ENCODE measurements at regions not wholly inside any gene's neighbourhood (a gene's known extent, or its start where the extent isn't known, plus 50 kb on each side); places are given as distances from the start of the nearest gene placed in this dataset.

DNA sequence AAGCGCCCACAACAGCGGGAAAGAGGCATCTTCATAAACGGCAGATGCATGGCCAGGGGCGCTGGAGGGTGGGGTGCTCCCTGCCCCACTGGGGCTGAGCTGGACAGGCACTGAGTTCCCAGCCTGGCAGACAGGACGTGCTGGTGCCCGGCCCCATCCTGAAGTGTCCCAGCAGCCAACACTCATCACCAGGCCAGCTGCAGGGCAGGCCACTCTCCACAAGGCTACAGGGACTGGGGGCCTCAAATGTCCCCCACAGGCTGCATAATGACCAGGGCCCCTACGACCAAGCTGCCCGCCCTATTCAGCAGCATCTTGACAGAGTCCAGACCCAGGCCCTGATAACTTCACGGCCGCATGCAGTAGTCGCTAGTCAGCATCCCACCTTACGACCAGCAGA lies 124.1 kb upstream of the IQSEC1 start:
- Mint-ChIP-seq H3K27ac (no peak overlapping the region), H3K4me3 (ENCODE audit: low read depth) (no peak overlapping the region), H3K4me1 (ENCODE audit: low read depth) (peaks cover 13% of the 10 kb centered on the region), H3K36me3 (ENCODE audit: insufficient read depth) (no peaks in the 10 kb centered on the region), H3K9me3 (ENCODE audit: low read depth) (no peaks in the 10 kb centered on the region), H3K27me3 (peaks cover 52% of the 10 kb centered on the region)
- TF ChIP-seq, protein P1, sequence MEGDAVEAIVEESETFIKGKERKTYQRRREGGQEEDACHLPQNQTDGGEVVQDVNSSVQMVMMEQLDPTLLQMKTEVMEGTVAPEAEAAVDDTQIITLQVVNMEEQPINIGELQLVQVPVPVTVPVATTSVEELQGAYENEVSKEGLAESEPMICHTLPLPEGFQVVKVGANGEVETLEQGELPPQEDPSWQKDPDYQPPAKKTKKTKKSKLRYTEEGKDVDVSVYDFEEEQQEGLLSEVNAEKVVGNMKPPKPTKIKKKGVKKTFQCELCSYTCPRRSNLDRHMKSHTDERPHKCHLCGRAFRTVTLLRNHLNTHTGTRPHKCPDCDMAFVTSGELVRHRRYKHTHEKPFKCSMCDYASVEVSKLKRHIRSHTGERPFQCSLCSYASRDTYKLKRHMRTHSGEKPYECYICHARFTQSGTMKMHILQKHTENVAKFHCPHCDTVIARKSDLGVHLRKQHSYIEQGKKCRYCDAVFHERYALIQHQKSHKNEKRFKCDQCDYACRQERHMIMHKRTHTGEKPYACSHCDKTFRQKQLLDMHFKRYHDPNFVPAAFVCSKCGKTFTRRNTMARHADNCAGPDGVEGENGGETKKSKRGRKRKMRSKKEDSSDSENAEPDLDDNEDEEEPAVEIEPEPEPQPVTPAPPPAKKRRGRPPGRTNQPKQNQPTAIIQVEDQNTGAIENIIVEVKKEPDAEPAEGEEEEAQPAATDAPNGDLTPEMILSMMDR (IDR thresholded peaks at IDR 0.05; ENCODE audit: unreplicated experiment) = no peak
- DNase-seq (ENCODE audit: low spot score, unreplicated experiment) = no peak

DNA sequence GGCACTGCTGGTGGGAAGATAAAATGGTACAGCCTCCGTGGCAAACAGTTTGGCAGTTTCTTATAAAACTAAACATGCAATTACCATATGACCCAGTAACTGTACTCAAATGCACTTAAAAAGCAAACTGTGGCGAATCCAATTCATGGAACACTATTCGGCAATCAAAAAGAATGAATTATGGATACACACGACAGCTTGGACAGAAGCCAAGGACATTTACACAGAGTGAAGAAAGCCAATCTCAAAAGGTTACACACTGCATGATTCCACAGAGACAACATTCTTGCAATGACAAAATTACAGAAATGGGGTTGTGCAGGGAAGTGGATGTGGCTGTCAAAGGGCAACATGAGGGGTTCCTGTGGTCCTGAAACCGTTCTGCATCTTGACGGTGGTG lies 122.1 kb upstream of the IQSEC1 start:
- H3K9me3 Mint-ChIP-seq (ENCODE audit: low read depth) = no peaks in the 10 kb centered on the region
- no peak overlapping the region for H3K4me3 Mint-ChIP-seq (ENCODE audit: low read depth)
- peaks cover 41% of the 10 kb centered on the region for H3K27me3 Mint-ChIP-seq
- TF ChIP-seq, protein P1 (IDR thresholded peaks at IDR 0.05; ENCODE audit: unreplicated experiment) = no peak
- no peaks in the 10 kb centered on the region for H3K36me3 Mint-ChIP-seq (ENCODE audit: insufficient read depth)
- DNase-seq (ENCODE audit: low spot score, unreplicated experiment) = no peak
- H3K4me1 Mint-ChIP-seq (ENCODE audit: low read depth) = peaks cover 13% of the 10 kb centered on the region
- no peak overlapping the region for H3K27ac Mint-ChIP-seq

DNA sequence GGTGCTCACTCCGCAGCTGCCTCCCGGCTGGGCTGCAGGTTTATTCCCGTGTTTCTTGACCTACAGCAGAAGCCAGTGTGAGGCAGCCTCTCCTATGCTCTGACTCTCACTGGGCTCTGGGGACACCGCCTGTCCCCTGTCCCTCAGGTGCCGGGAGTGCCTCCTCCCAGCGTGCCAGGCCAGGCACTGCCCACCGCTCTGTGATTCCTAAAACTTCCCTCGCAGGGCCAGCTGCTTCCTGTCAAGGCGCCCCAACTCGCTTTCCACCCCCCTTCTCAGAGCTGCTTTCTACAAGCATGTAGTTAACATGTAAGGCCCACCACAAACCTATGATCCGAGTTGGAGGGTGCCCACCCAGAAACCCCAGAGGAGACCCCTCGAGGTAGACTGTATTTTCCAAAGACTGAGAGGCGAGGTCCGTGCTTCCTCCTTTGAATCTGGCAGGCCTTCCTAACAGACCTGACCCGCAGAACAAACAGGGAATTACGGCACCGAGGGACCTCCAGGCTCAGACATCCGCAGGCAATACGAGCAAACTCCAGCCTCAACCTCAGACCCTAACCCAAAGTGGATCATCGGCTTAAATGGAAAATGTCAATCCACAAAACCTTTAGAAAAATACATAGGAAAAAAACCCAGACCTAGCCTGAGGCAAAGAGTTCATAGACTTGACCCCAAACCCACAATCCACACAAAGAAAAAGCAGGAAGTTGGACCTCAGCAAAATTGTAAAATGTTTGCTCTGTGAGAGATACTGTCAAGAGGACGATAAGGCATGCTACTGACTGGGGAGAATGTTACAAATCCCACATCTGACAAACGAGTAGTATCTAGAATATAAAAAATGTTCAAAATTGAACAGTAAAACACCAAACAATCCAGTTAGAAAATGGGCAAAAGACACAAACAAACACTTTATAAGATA lies 121.3 kb upstream of the IQSEC1 start:
- Mint-ChIP-seq H3K27me3 (peaks cover 37% of the 10 kb centered on the region), H3K27ac (no peak overlapping the region), H3K4me1 (ENCODE audit: low read depth) (peaks cover 13% of the 10 kb centered on the region)

DNA sequence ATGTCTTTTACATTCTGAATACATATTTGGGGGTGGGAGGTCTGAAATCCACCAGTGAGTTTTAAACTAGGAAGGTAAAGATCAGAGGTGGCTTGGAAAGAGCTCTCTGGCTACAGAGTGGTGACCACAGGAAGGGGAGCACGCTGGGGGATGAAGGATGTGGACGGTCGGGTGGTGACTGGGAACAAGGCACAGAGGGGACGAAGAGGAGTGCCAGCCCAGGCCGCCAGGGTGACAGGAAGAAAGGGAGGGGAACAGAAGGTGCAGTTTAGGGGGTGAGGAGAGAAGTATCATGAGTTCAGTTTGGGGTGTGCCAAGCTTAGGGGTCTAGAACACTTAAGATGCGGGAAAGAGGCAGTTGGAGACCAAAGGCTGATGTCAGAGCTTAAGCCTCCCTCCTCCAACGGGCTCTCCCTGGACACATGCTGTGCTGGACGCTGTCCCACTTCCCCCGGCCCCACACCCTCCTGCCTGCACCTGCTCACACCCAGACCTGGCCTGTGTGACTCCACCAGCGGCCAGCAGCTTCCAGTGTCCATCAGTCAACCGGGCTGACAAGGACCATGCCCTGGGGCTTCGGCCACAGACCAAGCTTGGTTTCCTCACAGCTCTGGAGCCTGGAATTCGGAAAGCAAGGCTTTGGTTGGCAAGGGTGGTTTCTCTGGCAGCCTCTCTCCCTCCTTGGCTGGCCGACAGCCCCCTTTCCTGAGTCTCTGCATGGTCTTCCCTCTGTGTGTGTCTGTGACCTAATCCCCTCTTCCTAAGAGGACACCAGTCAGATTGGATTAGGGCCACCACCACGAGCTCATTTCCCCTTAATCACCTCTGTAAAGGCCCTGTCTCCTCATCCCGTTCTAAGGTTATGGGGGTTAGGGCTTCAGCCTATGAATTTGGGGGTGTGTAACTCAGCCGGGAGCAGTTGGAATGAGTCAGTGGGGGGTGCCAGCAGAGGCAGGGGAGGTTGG lies 120.4 kb upstream of the IQSEC1 start:
- TF ChIP-seq, protein P1 (IDR thresholded peaks at IDR 0.05; ENCODE audit: unreplicated experiment) = no peak
- no peaks in the 10 kb centered on the region for H3K36me3 Mint-ChIP-seq (ENCODE audit: insufficient read depth)
- DNase-seq (ENCODE audit: low spot score, unreplicated experiment) = no peak
- peak overlapping the region; percentile 20 for H3K27ac Mint-ChIP-seq
- H3K9me3 Mint-ChIP-seq (ENCODE audit: low read depth) = no peaks in the 10 kb centered on the region
- H3K4me3 Mint-ChIP-seq (ENCODE audit: low read depth) = no peak overlapping the region
- H3K27me3 Mint-ChIP-seq = peaks cover 40% of the 10 kb centered on the region
- H3K4me1 Mint-ChIP-seq (ENCODE audit: low read depth) = peaks cover 13% of the 10 kb centered on the region

More for the DNA sequence above, 121.3 kb upstream of the IQSEC1 start:
- DNase-seq (ENCODE audit: low spot score, unreplicated experiment) = no peak
- Mint-ChIP-seq H3K4me3 (ENCODE audit: low read depth) (no peak overlapping the region), H3K9me3 (ENCODE audit: low read depth) (no peaks in the 10 kb centered on the region), H3K36me3 (ENCODE audit: insufficient read depth) (no peaks in the 10 kb centered on the region)
- TF ChIP-seq, protein P1 (IDR thresholded peaks at IDR 0.05; ENCODE audit: unreplicated experiment) = no peak
